Esophagus squamous epithelium (tissue), 4 donors: ENCODE measurements at regions not wholly inside any gene's neighbourhood (a gene's known extent, or its start where the extent isn't known, plus 50 kb on each side); places are given as distances from the start of the nearest gene placed in this dataset.

Experiments used
- POLR2A ChIP-seq, 4 donors: fragments of 450-650 bp; IDR thresholded peaks; one replicate each; pipeline ENCODE4 v1.6.1; 2017; ENCODE audit warnings: antibody characterized with exemption in 4 of 4, mild to moderate bottlenecking in 4 of 4, moderate library complexity in 3 of 4
- TF ChIP-seq, protein P1 (sequence below), 6 experiments: fragments of 450-650 bp in 4 of 6; fragments of 200-600 bp in 2 of 6; sonication (generic) in 2 of 6; IDR thresholded peaks; one replicate each; pipeline ENCODE4 v1.5.1; 2016 to 2019; ENCODE audit warnings: antibody characterized with exemption in 6 of 6, mild to moderate bottlenecking in 4 of 6, moderate library complexity in 4 of 6

DNA sequence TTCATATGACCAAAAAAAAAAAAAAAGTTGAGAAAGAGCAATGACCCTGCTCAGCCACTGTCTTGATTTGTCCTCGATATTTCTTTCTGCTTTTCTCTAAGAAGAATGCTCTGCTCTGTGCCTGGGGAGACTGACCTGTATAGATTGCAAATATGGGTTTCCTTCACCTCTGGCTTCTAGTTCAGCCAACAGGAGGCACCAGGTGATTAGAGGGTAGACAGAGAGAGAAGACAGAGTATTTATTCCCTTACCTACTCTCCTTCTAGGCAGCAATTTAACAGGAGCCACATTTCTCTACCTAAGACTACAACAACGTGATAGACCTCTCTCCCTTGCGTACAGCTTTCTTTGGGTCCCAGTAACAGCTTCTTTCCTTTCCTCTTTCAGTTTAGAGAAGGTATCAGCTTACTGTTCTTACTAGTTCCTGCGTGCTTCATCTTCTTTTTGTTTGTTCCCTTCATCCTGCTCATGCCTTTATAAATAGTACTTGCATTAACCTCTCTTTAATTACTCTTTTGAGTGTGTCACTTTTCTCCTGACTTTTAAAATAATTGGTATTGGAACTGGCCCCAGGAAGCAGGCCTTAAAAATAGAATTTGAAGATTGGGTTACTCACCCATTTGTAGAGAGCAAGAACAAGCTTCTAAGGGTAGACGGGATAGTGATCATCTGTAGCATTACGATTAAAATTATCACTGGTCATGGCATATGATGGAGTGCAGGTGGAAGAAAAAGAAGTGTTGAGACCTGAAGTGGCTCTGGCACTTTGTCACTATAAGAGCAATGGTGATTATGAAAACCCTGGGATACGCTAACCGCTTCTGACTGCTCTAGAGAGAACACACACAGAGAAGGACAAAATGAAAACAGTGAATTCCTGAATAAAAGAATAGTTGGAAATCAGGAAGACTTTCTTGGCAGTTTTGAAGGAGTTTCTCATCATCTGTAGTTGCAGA, 161.2 kb upstream of the FSTL4 start:
- TF ChIP-seq, protein P1, sequence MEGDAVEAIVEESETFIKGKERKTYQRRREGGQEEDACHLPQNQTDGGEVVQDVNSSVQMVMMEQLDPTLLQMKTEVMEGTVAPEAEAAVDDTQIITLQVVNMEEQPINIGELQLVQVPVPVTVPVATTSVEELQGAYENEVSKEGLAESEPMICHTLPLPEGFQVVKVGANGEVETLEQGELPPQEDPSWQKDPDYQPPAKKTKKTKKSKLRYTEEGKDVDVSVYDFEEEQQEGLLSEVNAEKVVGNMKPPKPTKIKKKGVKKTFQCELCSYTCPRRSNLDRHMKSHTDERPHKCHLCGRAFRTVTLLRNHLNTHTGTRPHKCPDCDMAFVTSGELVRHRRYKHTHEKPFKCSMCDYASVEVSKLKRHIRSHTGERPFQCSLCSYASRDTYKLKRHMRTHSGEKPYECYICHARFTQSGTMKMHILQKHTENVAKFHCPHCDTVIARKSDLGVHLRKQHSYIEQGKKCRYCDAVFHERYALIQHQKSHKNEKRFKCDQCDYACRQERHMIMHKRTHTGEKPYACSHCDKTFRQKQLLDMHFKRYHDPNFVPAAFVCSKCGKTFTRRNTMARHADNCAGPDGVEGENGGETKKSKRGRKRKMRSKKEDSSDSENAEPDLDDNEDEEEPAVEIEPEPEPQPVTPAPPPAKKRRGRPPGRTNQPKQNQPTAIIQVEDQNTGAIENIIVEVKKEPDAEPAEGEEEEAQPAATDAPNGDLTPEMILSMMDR (IDR thresholded peaks at IDR 0.05): no peak
- TF ChIP-seq POLR2A (IDR thresholded peaks at IDR 0.05): no peak
